Left lung (tissue), 4 donors: ENCODE measurements at regions not wholly inside any gene's neighbourhood (a gene's known extent, or its start where the extent isn't known, plus 50 kb on each side); places are given as distances from the start of the nearest gene placed in this dataset.

Source experiments
- ATAC-seq: fragments of 200-7000 bp; cut with Tn5 transposase; one replicate; pipeline ENCODE4 v1.9.1; 2020; ENCODE audit warnings: moderate library complexity
- DNase-seq, 4 donors: peaks; one replicate each; pipeline ENCODE4 v3.0.0-alpha.2; 2013 to 2020
- H3K27ac ChIP-seq, 2 donors: fragments of 200-600 bp; sonication (generic) in 1 of 2; one replicate each; pipeline versions ENCODE4 v1.5.0 to v1.8.0; 2020 to 2021
- H3K27me3 ChIP-seq, 2 donors: fragments of 200-600 bp; sonication (generic) in 1 of 2; one replicate each; pipeline versions ENCODE4 v1.5.0 to v1.8.0; 2020 to 2021
- H3K36me3 ChIP-seq, 2 donors: fragments of 200-600 bp; sonication (generic) in 1 of 2; one replicate each; pipeline versions ENCODE4 v1.5.0 to v1.8.0; 2020 to 2021
- H3K4me1 ChIP-seq, 2 donors: fragments of 200-600 bp; one replicate each; pipeline ENCODE4 v1.8.0; 2021
- H3K4me3 ChIP-seq, 2 donors: fragments of 200-600 bp; sonication (generic) in 1 of 2; one replicate each; pipeline versions ENCODE4 v1.5.0 to v1.8.0; 2020 to 2021; ENCODE audit warnings: mild to moderate bottlenecking in 1 of 2
- H3K9me3 ChIP-seq, 2 donors: fragments of 200-600 bp; sonication (generic) in 1 of 2; one replicate each; pipeline versions ENCODE4 v1.5.0 to v1.8.0; 2020 to 2021
- intact Hi-C, 2 donors: fragments of 100-400 bp; cut with DNase I; formaldehyde crosslinking; loops; one replicate each; pipeline versions ENCODE4 v1.11.2 to v1.14.2; 2022
- TF ChIP-seq, protein P1 (sequence below), 2 donors: fragments of 200-600 bp; sonication (generic) in 1 of 2; IDR thresholded peaks; one replicate each; pipeline versions ENCODE4 v1.5.0 to v1.8.0; 2021; ENCODE audit warnings: antibody characterized with exemption in 2 of 2
- donor health status: DM: no; HTN: yes; CAD: no.
- donor health status: DM: no; HTN: no; CAD: no.

DNA sequence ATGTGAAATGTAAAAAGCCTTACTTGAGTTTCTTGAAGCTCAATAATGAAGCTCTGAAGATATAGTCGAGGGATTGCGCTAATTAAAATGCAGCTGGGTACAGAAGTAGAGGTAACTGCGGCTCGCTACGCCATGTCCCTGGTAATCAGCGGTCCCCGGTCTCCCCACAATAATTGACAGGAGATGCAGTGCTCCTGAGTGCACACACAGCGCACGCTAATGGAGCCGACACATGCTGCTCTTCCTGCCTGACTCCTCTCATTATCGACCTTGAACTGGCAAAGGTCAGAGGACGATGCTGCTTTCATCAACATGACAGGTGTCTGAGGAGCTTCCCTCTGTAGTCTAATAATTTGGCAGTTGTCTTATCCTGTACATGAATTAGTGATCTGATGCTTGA is 365.9 kb downstream of the RNF144B start:
- Histone ChIP-seq H3K9me3 (no peaks in the 10 kb centered on the region), H3K4me1 (no peaks in the 10 kb centered on the region), H3K36me3 (no peaks in the 10 kb centered on the region), H3K27me3 (no peaks in the 10 kb centered on the region), H3K27ac (no peak overlapping the region), H3K4me3 (no peak overlapping the region)
- ATAC-seq = no peak
- DNase-seq = no peak
- intact Hi-C loops = no loop called here
- TF ChIP-seq, protein P1, sequence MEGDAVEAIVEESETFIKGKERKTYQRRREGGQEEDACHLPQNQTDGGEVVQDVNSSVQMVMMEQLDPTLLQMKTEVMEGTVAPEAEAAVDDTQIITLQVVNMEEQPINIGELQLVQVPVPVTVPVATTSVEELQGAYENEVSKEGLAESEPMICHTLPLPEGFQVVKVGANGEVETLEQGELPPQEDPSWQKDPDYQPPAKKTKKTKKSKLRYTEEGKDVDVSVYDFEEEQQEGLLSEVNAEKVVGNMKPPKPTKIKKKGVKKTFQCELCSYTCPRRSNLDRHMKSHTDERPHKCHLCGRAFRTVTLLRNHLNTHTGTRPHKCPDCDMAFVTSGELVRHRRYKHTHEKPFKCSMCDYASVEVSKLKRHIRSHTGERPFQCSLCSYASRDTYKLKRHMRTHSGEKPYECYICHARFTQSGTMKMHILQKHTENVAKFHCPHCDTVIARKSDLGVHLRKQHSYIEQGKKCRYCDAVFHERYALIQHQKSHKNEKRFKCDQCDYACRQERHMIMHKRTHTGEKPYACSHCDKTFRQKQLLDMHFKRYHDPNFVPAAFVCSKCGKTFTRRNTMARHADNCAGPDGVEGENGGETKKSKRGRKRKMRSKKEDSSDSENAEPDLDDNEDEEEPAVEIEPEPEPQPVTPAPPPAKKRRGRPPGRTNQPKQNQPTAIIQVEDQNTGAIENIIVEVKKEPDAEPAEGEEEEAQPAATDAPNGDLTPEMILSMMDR (IDR thresholded peaks at IDR 0.05) = no peak

DNA sequence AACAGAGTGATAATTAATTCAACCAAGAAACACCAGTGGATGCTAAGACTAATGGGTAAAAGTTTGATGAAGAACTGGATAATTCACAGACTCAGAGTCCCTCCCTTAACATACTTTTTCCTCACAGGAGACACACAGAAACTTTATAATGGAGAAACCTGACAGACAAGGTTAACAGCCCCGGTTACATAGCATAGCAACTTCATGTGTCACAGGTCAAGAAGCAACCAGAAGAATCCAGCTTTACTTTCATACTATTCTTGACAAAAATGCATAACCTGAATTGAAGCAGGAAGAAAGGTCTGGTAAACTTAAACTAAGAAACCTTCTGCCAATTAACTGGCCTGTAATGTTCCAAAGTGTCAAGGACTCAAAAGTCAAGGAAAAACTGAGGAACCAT is 375.9 kb downstream of the RNF144B start:
- ATAC-seq = no peak
- Histone ChIP-seq H3K36me3 (no peaks in the 10 kb centered on the region), H3K27ac (no peak overlapping the region), H3K27me3 (no peaks in the 10 kb centered on the region), H3K9me3 (no peaks in the 10 kb centered on the region), H3K4me1 (no peaks in the 10 kb centered on the region), H3K4me3 (no peak overlapping the region)
- DNase-seq = no peak
- intact Hi-C loops = no loop called here
- TF ChIP-seq, protein P1 (IDR thresholded peaks at IDR 0.05) = no peak

DNA sequence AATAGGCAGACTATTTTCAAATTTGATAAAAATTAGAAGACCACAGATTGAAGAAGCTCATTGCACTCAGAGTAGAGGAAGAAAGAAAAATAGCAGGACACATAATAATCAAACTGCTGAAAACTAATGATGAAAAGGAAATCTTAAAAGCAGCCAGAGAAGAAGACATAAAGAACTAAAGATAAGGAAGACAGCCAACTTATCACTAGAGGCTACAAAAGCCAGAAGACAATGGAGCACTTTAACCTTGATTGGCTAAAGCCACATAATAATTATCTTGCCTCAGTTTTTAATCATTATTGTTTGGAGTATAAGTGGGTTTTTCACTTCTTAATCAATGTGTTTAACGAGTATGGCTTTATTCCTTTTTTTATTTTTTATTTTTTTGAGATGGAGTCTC is 397.6 kb downstream of the RNF144B start:
- peaks cover 0 to 11% of the 10 kb centered on the region in 2 donors for H3K9me3 ChIP-seq
- no peak for DNase-seq
- no peaks in the 10 kb centered on the region for H3K27me3 ChIP-seq
- TF ChIP-seq, protein P1 (IDR thresholded peaks at IDR 0.05) = no peak
- no peak overlapping the region for H3K4me3 ChIP-seq
- intact Hi-C loops = no loop called here
- H3K36me3 ChIP-seq = no peaks in the 10 kb centered on the region
- ATAC-seq = no peak
- no peak overlapping the region for H3K27ac ChIP-seq
- no peaks in the 10 kb centered on the region for H3K4me1 ChIP-seq

DNA sequence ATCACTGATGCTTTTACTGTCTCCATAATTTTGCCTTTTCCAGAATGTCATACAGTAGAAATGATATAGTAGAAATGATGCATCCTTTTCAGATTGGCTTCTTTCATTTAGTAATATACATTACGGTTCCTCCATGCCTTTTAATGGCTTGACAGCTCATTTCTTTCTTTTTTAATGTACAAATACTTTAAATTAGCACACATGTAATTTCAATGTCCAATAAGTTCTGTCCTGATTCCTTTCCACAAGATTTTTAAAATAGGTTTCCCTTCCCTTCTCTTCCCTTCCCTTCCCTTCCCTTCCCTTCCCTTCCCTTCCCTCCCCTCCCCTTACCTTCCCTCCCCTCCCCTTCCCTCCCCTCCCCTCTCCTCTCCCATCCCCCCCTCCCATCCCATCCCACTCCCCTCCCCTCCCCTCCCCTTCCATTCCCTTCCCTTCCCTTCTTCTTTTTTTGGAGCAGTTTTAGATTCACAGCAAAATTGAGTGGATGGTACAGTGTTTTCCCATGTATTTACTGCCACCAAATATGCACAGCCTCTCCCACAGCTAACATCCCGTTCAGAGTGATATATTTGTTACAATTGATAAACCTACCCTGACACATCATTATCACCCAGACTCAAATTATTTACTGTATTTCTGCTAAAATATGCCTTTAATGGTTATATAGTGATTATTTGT is 398.8 kb downstream of the RNF144B start:
- Histone ChIP-seq H3K36me3 (no peaks in the 10 kb centered on the region), H3K27me3 (no peaks in the 10 kb centered on the region), H3K9me3 (peaks cover 0 to 11% of the 10 kb centered on the region in 2 donors), H3K4me3 (no peak overlapping the region), H3K4me1 (no peaks in the 10 kb centered on the region), H3K27ac (no peak overlapping the region)
- intact Hi-C loops = no loop called here
- ATAC-seq = no peak
- TF ChIP-seq, protein P1 (IDR thresholded peaks at IDR 0.05) = no peak
- DNase-seq = no peak

DNA sequence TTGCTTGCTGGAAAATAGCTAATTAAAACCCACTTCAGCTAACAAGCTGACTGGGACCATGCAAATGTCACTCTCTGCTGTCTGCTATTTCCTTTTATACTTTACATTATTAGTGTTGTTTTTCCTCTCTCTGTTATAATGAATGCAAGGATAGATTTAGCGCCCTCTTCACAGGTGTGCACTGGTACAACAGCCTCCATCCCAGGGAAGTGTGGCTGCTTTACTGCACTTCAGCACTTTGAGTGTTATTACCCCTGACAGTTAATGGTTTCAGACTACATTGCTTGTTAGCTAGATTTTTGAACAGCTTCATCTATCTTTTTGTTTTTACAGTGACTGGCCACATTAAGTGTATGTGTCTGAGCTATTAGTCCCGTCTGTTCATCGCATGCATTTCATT is 405.7 kb downstream of the RNF144B start:
- intact Hi-C loops = no loop called here
- Histone ChIP-seq H3K9me3 (no peaks in the 10 kb centered on the region), H3K36me3 (no peaks in the 10 kb centered on the region), H3K4me1 (no peaks in the 10 kb centered on the region), H3K27me3 (no peaks in the 10 kb centered on the region), H3K4me3 (no peak overlapping the region), H3K27ac (no peak overlapping the region)
- no peak for DNase-seq
- no peak for ATAC-seq
- TF ChIP-seq, protein P1 (IDR thresholded peaks at IDR 0.05) = no peak
